SHP77 treated with DMSO at 0.1 percent for 48 hours (cell line): ENCODE measurements at regions not wholly inside any gene's neighbourhood (a gene's known extent, or its start where the extent isn't known, plus 50 kb on each side); places are given as distances from the start of the nearest gene placed in this dataset.
"Not testable (repeated sequence)": the region's sequence is repeated elsewhere in the genome, so short reads cannot be mapped to it uniquely, and the experiment has no call there.

Experiments used
- DNase-seq: peaks from one replicate; lab custom pipeline; 2025; lab: John Stamatoyannopoulos, UW

- not testable (repeated sequence) for DNase-seq
Measured at GRCh38 chr6:82816243-82816642, 249.4 kb downstream of the UBE3D start.

- DNase-seq: no peak
Measured at GRCh38 chr6:82818727-82819126, 246.9 kb downstream of the UBE3D start.

GRCh38 chr6:82823361-82823760 is 242.3 kb downstream of the UBE3D start:
- no peak for DNase-seq

GRCh38 chr6:82832811-82833210 is 232.8 kb downstream of the UBE3D start:
- DNase-seq: no peak

- no peak for DNase-seq
Measured at GRCh38 chr6:82833481-82833880, 232.2 kb downstream of the UBE3D start.

GRCh38 chr6:82836022-82836575 is 229.5 kb downstream of the UBE3D start:
- no peak for DNase-seq

- no peak for DNase-seq
Measured at GRCh38 chr6:82840571-82840970, 225.1 kb downstream of the UBE3D start.

GRCh38 chr6:82841309-82841708 is 224.3 kb downstream of the UBE3D start:
- DNase-seq: no peak
